GM12872 (cell line): ENCODE measurements at regions not wholly inside any gene's neighbourhood (a gene's known extent, or its start where the extent isn't known, plus 50 kb on each side); places are given as distances from the start of the nearest gene placed in this dataset.

Experiments
- CTCF ChIP-seq: IDR thresholded peaks from 3 replicates; pipeline ENCODE4 v1.5.1; 2011; ENCODE audit warnings: low read depth, mild to moderate bottlenecking, low read length, moderate library complexity; ENCODE audit not compliant: insufficient read depth

- no peak for TF ChIP-seq CTCF
These were observed 74.8 kb upstream of the TSLP start for GRCh38 chr5:110996742-110997141.

GRCh38 chr5:111002036-111002435, 69.5 kb upstream of the TSLP start:
- no peak for TF ChIP-seq CTCF

- TF ChIP-seq CTCF = no peak
These were observed 67.9 kb upstream of the TSLP start for GRCh38 chr5:111003623-111004022.

- TF ChIP-seq CTCF = no peak
These were observed 67.2 kb upstream of the TSLP start for GRCh38 chr5:111004291-111004690.

- TF ChIP-seq CTCF = no peak
These were observed 60.7 kb upstream of the TSLP start for GRCh38 chr5:111010783-111011182.

- TF ChIP-seq CTCF = no peak
These were observed 58.5 kb upstream of the TSLP start for GRCh38 chr5:111013011-111013410.

- TF ChIP-seq CTCF = no peak
These were observed 54.7 kb upstream of the TSLP start for GRCh38 chr5:111016801-111017200.

- TF ChIP-seq CTCF = no peak
These were observed 53.8 kb upstream of the TSLP start for GRCh38 chr5:111017731-111018130.
